Upper lobe of left lung (tissue), 4 donors: ENCODE measurements at regions not wholly inside any gene's neighbourhood (a gene's known extent, or its start where the extent isn't known, plus 50 kb on each side); places are given as distances from the start of the nearest gene placed in this dataset.

Source experiments
- EP300 ChIP-seq, 4 donors: sonication (generic); formaldehyde crosslinking; IDR thresholded peaks; one replicate each; pipeline ENCODE4 v1.5.1; 2017; ENCODE audit warnings: antibody characterized with exemption in 4 of 4, control low read depth in 2 of 4
- POLR2A ChIP-seq, 4 donors: fragments of 450-650 bp; IDR thresholded peaks; one replicate each; pipeline ENCODE4 v1.5.1; 2016 to 2017; ENCODE audit warnings: antibody characterized with exemption in 4 of 4, mild to moderate bottlenecking in 2 of 4
- POLR2AphosphoS5 ChIP-seq, 2 donors: sonication (generic); formaldehyde crosslinking; IDR thresholded peaks; one replicate each; pipeline ENCODE4 v1.5.1; 2017; ENCODE audit warnings: antibody characterized with exemption in 2 of 2
- TF ChIP-seq, protein P1 (sequence below), 6 experiments: fragments of 450-650 bp in 4 of 6; fragments of 200-600 bp in 2 of 6; sonication (generic) in 2 of 6; IDR thresholded peaks; one replicate each; pipeline ENCODE4 v1.5.1; 2016 to 2019; ENCODE audit warnings: antibody characterized with exemption in 6 of 6

DNA sequence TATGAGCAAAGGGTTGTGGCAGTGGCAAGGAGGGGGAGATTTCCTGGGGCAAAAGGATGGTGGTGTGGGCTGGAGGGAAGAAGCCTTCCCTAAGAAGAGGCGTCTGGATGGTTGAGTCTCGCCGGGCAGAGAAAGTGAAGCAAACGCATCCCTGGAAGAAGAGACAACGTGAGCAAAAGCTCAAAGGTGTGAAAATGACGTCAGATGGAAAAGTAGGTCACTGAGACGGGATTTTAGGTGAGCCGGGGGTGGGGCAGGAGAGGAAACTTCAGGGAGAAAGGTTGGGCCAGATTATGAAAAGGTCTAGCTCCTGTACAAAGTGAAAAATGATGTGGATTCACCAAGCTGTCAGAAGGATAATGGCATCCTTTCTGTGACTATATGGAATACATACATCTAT, 95.3 kb upstream of the KCNE2 start:
- TF ChIP-seq, protein P1, sequence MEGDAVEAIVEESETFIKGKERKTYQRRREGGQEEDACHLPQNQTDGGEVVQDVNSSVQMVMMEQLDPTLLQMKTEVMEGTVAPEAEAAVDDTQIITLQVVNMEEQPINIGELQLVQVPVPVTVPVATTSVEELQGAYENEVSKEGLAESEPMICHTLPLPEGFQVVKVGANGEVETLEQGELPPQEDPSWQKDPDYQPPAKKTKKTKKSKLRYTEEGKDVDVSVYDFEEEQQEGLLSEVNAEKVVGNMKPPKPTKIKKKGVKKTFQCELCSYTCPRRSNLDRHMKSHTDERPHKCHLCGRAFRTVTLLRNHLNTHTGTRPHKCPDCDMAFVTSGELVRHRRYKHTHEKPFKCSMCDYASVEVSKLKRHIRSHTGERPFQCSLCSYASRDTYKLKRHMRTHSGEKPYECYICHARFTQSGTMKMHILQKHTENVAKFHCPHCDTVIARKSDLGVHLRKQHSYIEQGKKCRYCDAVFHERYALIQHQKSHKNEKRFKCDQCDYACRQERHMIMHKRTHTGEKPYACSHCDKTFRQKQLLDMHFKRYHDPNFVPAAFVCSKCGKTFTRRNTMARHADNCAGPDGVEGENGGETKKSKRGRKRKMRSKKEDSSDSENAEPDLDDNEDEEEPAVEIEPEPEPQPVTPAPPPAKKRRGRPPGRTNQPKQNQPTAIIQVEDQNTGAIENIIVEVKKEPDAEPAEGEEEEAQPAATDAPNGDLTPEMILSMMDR (IDR thresholded peaks at IDR 0.05), result no peak
- TF ChIP-seq POLR2AphosphoS5 (IDR thresholded peaks at IDR 0.05) (no peak), POLR2A (IDR thresholded peaks at IDR 0.05) (no peak), EP300 (IDR thresholded peaks at IDR 0.05) (no peak)
